ENCODE measurements at regions not wholly inside any gene's neighbourhood (a gene's known extent, or its start where the extent isn't known, plus 50 kb on each side); places are given as distances from the start of the nearest gene placed in this dataset.

DNA sequence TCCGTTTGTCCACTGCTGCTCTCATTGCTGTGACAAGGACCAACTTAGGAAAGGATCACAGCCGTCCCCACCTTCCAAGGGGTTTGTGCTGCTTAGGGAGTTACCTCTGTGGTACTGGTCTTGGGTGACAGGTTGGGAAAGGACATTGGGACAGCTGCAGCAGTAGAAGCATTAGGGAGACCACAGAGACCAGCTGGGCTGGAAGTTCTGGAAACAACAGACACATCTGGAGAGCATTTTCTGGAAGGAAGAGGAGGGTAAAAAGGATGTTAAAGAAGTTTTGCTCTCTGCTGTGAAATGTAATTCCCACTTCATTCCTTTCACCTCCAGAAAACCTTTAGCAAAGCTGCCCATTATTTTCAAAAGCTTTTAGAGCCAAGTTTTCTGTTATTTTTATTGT lies 304.2 kb downstream of the LRFN2 start:
- H3K9me2 ChIP-seq, result no peaks in the 10 kb centered on the region
- H3K4me3 ChIP-seq (ENCODE audit: low read depth in 2 of 2, low read length in 1 of 2), result no peak overlapping the region
- H3K27me3 ChIP-seq (ENCODE audit: insufficient read depth), result no peaks in the 10 kb centered on the region
- H3K4me1 ChIP-seq (ENCODE audit: control insufficient read depth in 1 of 2, insufficient read depth in 2 of 2, low read depth in 1 of 2, low read length in 1 of 2), result no peaks in the 10 kb centered on the region
- CTCF ChIA-PET, result no interaction called here
- H3K4me2 ChIP-seq, result no peak overlapping the region
- H2AFZ ChIP-seq (ENCODE audit: low read depth), result no peak overlapping the region
- 5% methylated on average over 2 of the region's 2 CpGs for WGBS (ENCODE audit: low lambda C conversion rate)
- H4K20me1 ChIP-seq (ENCODE audit: insufficient read depth), result no peaks in the 10 kb centered on the region
- POLR2A ChIA-PET, result no interaction called here
- H3K9ac ChIP-seq, result no peak overlapping the region
- TF ChIP-seq, protein P1, sequence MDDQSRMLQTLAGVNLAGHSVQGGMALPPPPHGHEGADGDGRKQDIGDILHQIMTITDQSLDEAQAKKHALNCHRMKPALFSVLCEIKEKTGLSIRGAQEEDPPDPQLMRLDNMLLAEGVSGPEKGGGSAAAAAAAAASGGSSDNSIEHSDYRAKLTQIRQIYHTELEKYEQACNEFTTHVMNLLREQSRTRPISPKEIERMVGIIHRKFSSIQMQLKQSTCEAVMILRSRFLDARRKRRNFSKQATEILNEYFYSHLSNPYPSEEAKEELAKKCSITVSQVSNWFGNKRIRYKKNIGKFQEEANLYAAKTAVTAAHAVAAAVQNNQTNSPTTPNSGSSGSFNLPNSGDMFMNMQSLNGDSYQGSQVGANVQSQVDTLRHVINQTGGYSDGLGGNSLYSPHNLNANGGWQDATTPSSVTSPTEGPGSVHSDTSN (IDR thresholded peaks at IDR 0.05), result no peak
- TF ChIP-seq CHD2 (IDR thresholded peaks at IDR 0.05; ENCODE audit: low read length, partially characterized antibody), result no peak
- no peak for TF ChIP-seq FOXM1 (IDR thresholded peaks at IDR 0.05; ENCODE audit: low read depth)
- no peak for TF ChIP-seq EZH2phosphoT487 (IDR thresholded peaks at IDR 0.05; ENCODE audit: borderline replicate concordance, low read depth)
- TF ChIP-seq RCOR1 (IDR thresholded peaks at IDR 0.05; ENCODE audit: low read length), result no peak
- TF ChIP-seq YY1 (IDR thresholded peaks at IDR 0.05; ENCODE audit: low read depth), result no peak
- TF ChIP-seq IRF3 (IDR thresholded peaks at IDR 0.05; ENCODE audit: low read depth, low read length), result no peak
- no peaks in the 10 kb centered on the region for H3F3A ChIP-seq (replicated peaks; ENCODE audit: insufficient read depth)
- no peak for DNase-seq
- no peaks in the 10 kb centered on the region for H3K79me2 ChIP-seq (ENCODE audit: insufficient read depth)
- no peak overlapping the region for H3K27ac ChIP-seq (ENCODE audit: low read depth in 2 of 2, low read length in 1 of 2)
- no peaks in the 10 kb centered on the region for H3K36me3 ChIP-seq (replicated peaks in 1 of 2; ENCODE audit: control insufficient read depth in 1 of 2, insufficient read depth in 2 of 2, low read length in 1 of 2)
- H3K9me3 ChIP-seq, result no peaks in the 10 kb centered on the region

GRCh38 chr6:40281402-40281801 lies 305.8 kb downstream of the LRFN2 start:
- ChIA-PET POLR2A (no interaction called here), CTCF (interaction anchor here (0.6 to 1.2 kb wide), 2 partner anchors 27 to 34 kb away, joined by 3 to 4 read pairs; no protein-coding TSS in a partner anchor)
- no peak overlapping the region for H3K27ac ChIP-seq (ENCODE audit: low read depth in 2 of 2, low read length in 1 of 2)
- no peak overlapping the region for H3K4me2 ChIP-seq
- H3K36me3 ChIP-seq (replicated peaks in 1 of 2; ENCODE audit: control insufficient read depth in 1 of 2, insufficient read depth in 2 of 2, low read length in 1 of 2), result no peaks in the 10 kb centered on the region
- H3K9ac ChIP-seq, result no peak overlapping the region
- DNase-seq, result no peak
- WGBS (ENCODE audit: low lambda C conversion rate), result 53% methylated on average over 5 of the region's 5 CpGs
- H4K20me1 ChIP-seq (ENCODE audit: insufficient read depth), result no peaks in the 10 kb centered on the region
- H3K27me3 ChIP-seq (ENCODE audit: insufficient read depth), result no peaks in the 10 kb centered on the region
- no peak overlapping the region for H2AFZ ChIP-seq (ENCODE audit: low read depth)
- no peaks in the 10 kb centered on the region for H3K9me2 ChIP-seq
- H3F3A ChIP-seq (replicated peaks; ENCODE audit: insufficient read depth), result no peaks in the 10 kb centered on the region
- no peak overlapping the region for H3K4me3 ChIP-seq (ENCODE audit: low read depth in 2 of 2, low read length in 1 of 2)
- H3K4me1 ChIP-seq (ENCODE audit: control insufficient read depth in 1 of 2, insufficient read depth in 2 of 2, low read depth in 1 of 2, low read length in 1 of 2), result peaks cover 0 to 3% of the 10 kb centered on the region in 2 experiments; a peak in 1 of 4 replicates
- H3K79me2 ChIP-seq (ENCODE audit: insufficient read depth), result no peaks in the 10 kb centered on the region
- TF ChIP-seq RCOR1 (IDR thresholded peaks at IDR 0.05; ENCODE audit: low read length) (no peak), RAD21 (IDR thresholded peaks at IDR 0.05; ENCODE audit: low read length) (no peak), TCF12 (IDR thresholded peaks at IDR 0.05) (no peak), NRF1 (IDR thresholded peaks at IDR 0.05; ENCODE audit: low read depth, low read length) (no peak), SIN3A (IDR thresholded peaks at IDR 0.05; ENCODE audit: borderline replicate concordance, low read depth, low read length) (no peak), RXRA (IDR thresholded peaks at IDR 0.05; ENCODE audit: borderline replicate concordance, low read depth) (no peak), ELF1 (IDR thresholded peaks at IDR 0.05) (no peak), CTCF (IDR thresholded peaks at IDR 0.05) (no peak)
- no peaks in the 10 kb centered on the region for H3K9me3 ChIP-seq
